ENCODE measurements at regions not wholly inside any gene's neighbourhood (a gene's known extent, or its start where the extent isn't known, plus 50 kb on each side); places are given as distances from the start of the nearest gene placed in this dataset.

DNA sequence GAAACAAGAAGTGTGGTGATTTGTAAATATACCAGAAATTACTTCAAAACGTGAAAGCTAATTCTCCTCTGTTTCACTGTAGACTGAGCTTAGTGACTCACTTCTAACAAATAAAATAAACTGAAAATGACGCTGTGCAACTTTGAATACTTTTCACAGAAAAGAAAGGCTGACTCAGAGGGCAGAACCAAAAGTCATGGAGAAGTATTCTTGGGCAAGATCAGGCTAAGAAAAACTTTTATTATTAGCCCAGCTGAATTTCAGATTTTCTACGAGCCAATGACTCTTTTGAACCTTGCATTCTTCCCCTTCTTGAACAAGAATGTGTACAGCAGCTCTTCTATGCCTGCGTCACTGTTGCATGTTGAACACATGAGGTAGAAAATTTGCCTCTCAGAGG lies 527.3 kb upstream of the GHITM start:
- no peak for TF ChIP-seq POLR2A (IDR thresholded peaks at IDR 0.05)
- no peak for TF ChIP-seq CTCF (IDR thresholded peaks at IDR 0.05)
